AG09309 (cell line): ENCODE measurements at regions not wholly inside any gene's neighbourhood (a gene's known extent, or its start where the extent isn't known, plus 50 kb on each side); places are given as distances from the start of the nearest gene placed in this dataset.

Experiments
- DNase-seq: peaks from one replicate; pipeline ENCODE4 v3.0.0-alpha.2; 2010; ENCODE audit warnings: low read depth
- H3K4me3 ChIP-seq: 2 replicates; pipeline ENCODE4 v1.5.1; 2011; ENCODE audit warnings: mild to moderate bottlenecking, low read depth, low read length, moderate library complexity; ENCODE audit not compliant: control insufficient read depth
- CTCF ChIP-seq: IDR thresholded peaks from 2 replicates; pipeline ENCODE4 v1.5.1; 2011; ENCODE audit warnings: mild to moderate bottlenecking, low read depth, low read length, inconsistent platforms; ENCODE audit not compliant: insufficient read depth, control insufficient read depth; ENCODE audit errors: missing control alignments

GRCh38 chr16:52647588-52647987, 100.6 kb upstream of the TOX3 start:
- no peak for TF ChIP-seq CTCF
- no peak overlapping the region for H3K4me3 ChIP-seq
- no peak for DNase-seq

DNA sequence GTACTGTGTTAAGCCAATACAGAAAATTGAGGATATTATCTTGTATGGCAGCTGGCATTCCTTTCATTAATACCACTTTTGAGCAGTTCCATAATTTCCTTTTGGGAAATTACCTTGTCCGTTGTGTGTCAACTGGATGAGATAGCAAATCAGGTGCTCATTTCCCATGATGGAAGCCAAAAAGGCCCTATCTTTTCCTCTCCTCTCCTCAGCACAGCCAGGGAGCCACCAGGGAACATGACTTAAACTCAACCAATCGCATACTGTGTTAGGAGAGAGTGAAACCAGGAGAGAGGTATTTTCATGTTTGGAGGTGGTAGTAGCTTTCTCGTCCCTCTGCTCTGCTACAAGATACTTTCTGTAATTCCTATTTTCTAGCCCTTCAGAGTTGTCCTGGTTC, 96.1 kb upstream of the TOX3 start:
- no peak overlapping the region for H3K4me3 ChIP-seq
- DNase-seq, result no peak
- no peak for TF ChIP-seq CTCF

GRCh38 chr16:52634528-52634927, 87.6 kb upstream of the TOX3 start:
- no peak for TF ChIP-seq CTCF
- DNase-seq, result no peak
- no peak overlapping the region for H3K4me3 ChIP-seq

DNA sequence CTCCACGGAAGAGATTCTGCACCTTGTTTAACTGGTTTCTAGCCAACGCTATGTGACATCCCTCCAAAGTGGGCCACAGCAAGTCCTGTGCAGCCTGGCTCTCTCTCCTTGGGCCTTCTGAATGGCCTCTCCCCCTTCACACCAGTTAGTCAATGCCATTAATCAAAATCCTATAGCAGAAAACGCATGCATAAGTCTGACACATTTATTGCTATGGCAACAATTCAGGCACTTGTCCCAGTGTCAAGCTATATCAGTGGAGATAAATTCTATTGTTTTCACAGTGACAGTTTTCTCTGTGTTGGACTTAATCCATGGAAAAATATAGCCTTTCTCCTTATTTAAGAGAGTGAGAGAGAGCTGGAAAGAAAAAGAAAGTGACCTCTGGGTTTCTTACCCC, 87.2 kb upstream of the TOX3 start:
- H3K4me3 ChIP-seq, result no peak overlapping the region
- no peak for TF ChIP-seq CTCF
- no peak for DNase-seq

DNA sequence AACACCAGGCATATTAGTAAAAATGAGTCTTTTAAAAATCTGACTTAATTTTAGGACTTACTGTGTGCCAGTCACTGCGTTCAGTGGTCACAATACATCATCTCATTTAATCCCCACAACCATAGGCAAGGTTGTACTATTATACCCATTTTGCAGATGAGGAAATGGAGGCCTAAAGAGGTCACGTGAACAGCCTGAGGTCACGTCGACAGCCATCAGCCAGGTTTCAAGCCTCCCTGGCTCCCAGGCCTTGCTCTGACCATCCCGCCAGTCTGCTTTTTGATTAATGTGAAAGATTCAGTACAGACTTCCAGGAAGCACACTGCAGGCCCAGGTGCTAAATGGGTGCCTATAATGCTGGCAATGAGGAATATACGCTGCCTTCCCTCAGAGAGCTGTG, 86.3 kb upstream of the TOX3 start:
- H3K4me3 ChIP-seq, result no peak overlapping the region
- no peak for TF ChIP-seq CTCF
- DNase-seq, result no peak

- no peak for TF ChIP-seq CTCF
- H3K4me3 ChIP-seq, result no peak overlapping the region
- no peak for DNase-seq
These were observed 84.8 kb upstream of the TOX3 start for GRCh38 chr16:52631711-52632110.

DNA sequence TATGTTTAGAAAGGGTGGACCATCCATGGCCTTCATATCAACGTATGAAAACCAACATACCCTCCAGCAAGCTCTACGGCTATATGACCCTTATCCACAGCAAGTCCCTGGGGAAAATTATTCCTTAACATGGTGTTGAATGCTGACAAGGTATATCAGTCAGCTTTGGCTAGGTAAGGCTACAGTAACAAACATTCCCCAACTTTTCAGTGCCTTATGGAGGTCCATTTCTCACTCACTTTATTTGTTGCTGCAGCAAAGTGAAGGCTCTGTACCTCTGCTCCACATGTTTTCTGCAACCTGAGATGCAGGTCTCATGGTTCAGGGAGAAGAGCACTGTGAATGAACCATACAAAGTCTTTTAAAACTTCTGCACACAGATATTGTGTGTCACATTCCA, 83.8 kb upstream of the TOX3 start:
- H3K4me3 ChIP-seq, result no peak overlapping the region
- TF ChIP-seq CTCF, result no peak
- no peak for DNase-seq
